GM18873 (cell line): ENCODE measurements at regions not wholly inside any gene's neighbourhood (a gene's known extent, or its start where the extent isn't known, plus 50 kb on each side); places are given as distances from the start of the nearest gene placed in this dataset.

Experiments used
- ATAC-seq: cut with Tn5 transposase; IDR thresholded peaks from one replicate; pipeline ENCODE4 v1.9.1; 2021; ENCODE audit warnings: mild to moderate bottlenecking, moderate library complexity, moderate number of reproducible peaks; ENCODE audit not compliant: unreplicated experiment, low FRiP score

GRCh38 chr12:98446060-98446459 lies 69.3 kb upstream of the TMPO start:
- no peak for ATAC-seq

GRCh38 chr12:98446682-98447081 lies 68.7 kb upstream of the TMPO start:
- no peak for ATAC-seq

- ATAC-seq = no peak
Observed at GRCh38 chr12:98449584-98449983, 65.8 kb upstream of the TMPO start.

- no peak for ATAC-seq
Observed at GRCh38 chr12:98453070-98453469, 62.3 kb upstream of the TMPO start.

GRCh38 chr12:98453492-98453891 lies 61.9 kb upstream of the TMPO start:
- ATAC-seq = no peak

- ATAC-seq = no peak
Observed at GRCh38 chr12:98456041-98456440, 59.3 kb upstream of the TMPO start.

- ATAC-seq = no peak
Observed at GRCh38 chr12:98456576-98457573, 58.5 kb upstream of the TMPO start.

GRCh38 chr12:98464190-98464589 lies 51.2 kb upstream of the TMPO start:
- ATAC-seq = no peak

- ATAC-seq = no peak
Observed at GRCh38 chr12:98465505-98465904, 49.9 kb upstream of the TMPO start.
